ENCODE measurements at regions not wholly inside any gene's neighbourhood (a gene's known extent, or its start where the extent isn't known, plus 50 kb on each side); places are given as distances from the start of the nearest gene placed in this dataset.

DNA sequence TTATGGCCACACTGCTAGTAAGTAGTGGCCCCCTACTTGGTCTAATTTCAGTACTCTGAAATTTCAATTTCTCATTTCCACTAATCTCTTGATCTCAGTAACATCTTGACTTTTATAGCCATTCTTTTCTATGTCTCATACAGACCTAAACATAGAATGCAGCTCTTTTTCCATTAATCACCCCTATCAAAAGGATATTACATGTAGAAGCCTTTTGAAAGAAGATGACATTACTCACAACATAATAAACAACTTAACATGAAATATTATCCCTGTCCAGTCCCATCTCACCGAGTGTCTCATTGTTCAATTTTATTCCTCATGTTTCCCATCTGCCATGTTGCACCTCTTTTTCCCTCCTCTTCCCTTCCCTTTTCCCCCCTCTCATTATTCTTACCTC is 81.1 kb upstream of the KLHL13 start:
- DNase-seq (ENCODE audit: extremely low read depth, low read depth), result no peak
- TF ChIP-seq, protein P1, sequence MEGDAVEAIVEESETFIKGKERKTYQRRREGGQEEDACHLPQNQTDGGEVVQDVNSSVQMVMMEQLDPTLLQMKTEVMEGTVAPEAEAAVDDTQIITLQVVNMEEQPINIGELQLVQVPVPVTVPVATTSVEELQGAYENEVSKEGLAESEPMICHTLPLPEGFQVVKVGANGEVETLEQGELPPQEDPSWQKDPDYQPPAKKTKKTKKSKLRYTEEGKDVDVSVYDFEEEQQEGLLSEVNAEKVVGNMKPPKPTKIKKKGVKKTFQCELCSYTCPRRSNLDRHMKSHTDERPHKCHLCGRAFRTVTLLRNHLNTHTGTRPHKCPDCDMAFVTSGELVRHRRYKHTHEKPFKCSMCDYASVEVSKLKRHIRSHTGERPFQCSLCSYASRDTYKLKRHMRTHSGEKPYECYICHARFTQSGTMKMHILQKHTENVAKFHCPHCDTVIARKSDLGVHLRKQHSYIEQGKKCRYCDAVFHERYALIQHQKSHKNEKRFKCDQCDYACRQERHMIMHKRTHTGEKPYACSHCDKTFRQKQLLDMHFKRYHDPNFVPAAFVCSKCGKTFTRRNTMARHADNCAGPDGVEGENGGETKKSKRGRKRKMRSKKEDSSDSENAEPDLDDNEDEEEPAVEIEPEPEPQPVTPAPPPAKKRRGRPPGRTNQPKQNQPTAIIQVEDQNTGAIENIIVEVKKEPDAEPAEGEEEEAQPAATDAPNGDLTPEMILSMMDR (IDR thresholded peaks at IDR 0.05; ENCODE audit: low read depth, low read length, missing control alignments), result no peak
- no peak overlapping the region for H3K4me3 ChIP-seq (replicated peaks; ENCODE audit: low read depth, low read length)

DNA sequence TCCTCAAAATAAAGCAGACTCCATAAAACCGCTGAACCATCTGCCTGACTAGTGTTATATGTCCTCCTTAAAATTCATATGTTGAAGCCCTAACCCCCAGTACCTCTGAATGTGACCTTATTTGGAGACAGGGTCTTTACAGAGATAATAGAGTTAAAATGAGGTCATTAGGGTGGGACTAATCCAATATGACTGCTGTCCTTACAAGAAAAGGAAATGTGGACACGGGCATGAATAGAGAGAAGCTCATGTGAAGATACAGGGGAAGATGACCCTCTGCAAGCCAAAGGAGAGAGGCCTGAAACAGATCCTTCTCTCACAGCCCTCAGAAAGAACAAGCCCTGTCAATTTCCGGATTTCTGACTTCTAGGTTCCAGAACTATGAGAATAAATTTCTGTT is 82.0 kb upstream of the KLHL13 start:
- no peak for DNase-seq (ENCODE audit: extremely low read depth, low read depth)
- TF ChIP-seq, protein P1 (IDR thresholded peaks at IDR 0.05; ENCODE audit: low read depth, low read length, missing control alignments), result no peak
- no peak overlapping the region for H3K4me3 ChIP-seq (replicated peaks; ENCODE audit: low read depth, low read length)

DNA sequence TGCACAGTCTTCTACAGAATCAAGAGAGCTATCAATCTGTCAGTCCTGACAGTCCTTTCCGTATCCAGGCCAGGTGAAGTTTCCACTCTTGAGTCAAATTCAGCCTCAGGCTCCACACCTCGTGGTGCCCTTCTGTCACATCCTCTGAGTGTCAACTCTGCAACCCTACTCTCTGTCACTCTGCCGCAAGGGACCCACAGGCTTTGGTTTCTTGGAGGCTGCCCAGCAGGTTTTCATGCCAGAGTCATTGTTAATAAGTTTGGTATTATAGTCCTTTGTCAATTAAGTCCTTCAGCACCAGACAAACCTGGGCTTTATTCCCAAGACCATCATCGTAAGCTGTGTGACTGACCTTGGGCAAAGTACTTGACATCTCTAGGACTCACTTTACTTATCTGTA is 83.4 kb upstream of the KLHL13 start:
- TF ChIP-seq, protein P1 (IDR thresholded peaks at IDR 0.05; ENCODE audit: low read depth, low read length, missing control alignments), result no peak
- H3K4me3 ChIP-seq (replicated peaks; ENCODE audit: low read depth, low read length), result no peak overlapping the region
- DNase-seq (ENCODE audit: extremely low read depth, low read depth), result no peak

DNA sequence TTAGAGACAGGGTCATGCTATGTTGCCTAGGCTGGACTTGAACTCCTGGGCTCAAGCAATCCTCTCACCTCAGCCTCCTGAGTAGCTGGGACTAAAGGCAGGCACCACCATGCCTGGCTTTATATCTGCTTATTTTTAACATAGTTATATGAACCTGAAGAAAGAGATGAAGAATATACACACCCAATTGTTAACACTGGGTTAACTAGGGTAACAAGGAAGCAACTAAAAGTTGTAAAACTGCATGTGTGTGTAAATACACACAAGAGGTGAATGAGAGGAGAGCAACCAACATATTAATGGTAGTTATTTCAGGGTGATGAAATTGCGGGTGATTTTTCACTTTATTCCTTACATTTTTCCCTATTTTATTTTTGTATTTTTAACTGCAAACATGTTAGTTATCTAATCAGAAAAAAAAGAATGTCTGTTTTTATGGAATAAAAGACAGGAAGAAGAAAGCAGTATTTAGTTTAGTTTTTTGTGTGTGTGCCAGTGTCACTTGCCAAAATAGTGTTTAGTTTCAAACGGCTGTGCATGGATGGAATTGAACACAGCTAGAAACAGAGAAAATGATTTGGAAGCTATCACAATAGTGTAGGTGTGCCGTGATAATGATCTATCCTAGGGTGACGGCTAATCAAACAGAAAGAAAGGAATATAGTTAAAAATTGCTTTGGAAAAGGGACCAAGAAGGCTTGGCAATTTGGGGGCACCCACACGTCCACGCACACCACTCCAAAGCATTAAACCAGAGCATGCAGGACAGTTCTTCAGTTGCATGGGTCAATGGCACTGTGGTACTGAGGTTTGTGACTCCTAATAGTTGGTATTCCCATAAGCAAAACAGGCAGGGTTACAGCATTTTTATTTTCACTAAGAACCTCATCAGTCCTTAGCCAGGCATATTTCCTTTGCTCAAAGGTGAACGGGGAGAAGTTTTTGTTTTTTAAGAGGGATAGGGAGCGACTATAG is 89.1 kb upstream of the KLHL13 start:
- no peak for DNase-seq (ENCODE audit: extremely low read depth, low read depth)
- TF ChIP-seq, protein P1 (IDR thresholded peaks at IDR 0.05; ENCODE audit: low read depth, low read length, missing control alignments), result no peak
- no peak overlapping the region for H3K4me3 ChIP-seq (replicated peaks; ENCODE audit: low read depth, low read length)

DNA sequence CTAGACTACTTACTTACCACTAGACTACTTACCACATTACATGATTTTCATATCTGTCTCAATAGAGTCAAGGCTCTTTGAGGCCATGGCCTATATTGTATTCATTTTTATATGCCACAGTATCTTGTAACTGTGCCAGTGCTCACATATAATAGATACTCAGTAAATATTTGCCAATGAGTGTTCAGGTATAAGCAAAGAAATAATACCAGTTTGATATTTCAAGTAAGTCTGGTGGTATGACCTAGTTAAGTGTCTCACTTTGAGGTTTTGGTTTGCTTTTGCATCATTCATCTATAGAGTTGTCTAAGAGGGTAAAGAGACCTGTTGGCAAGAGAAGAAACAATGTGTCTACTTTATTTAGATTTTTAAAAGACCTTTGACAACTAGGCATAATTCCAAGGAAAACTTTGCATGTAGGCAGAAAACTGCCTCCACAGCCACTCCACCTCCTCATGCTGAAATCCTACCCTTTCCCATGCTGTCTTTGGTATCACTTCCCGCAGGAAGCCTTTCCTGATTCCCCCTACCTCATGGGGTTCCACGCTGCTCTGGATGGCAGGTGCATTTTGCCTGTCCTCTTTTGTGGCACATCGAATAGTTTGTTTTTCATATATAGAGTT is 91.3 kb upstream of the KLHL13 start:
- TF ChIP-seq, protein P1 (IDR thresholded peaks at IDR 0.05; ENCODE audit: low read depth, low read length, missing control alignments), result no peak
- no peak overlapping the region for H3K4me3 ChIP-seq (replicated peaks; ENCODE audit: low read depth, low read length)
- DNase-seq (ENCODE audit: extremely low read depth, low read depth), result no peak

DNA sequence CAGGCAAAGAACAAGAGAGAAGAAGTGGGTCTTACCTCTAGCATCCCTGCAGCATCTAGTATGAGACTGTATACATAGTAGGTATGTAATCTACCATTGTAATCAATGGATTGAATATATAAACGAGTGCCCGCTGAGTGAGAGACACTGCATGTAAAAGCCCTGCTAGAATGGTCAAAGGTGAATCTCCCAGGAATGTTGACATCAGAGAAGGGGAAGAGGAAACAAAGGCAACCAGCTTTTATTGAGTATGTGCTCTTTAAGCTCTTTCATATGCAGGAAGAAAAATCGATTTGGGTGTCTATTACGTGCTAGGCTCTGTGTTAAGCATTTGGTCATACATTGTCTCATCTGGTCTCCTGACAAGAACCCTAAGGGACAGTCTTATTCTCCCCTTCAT is 91.9 kb upstream of the KLHL13 start:
- DNase-seq (ENCODE audit: extremely low read depth, low read depth), result no peak
- TF ChIP-seq, protein P1 (IDR thresholded peaks at IDR 0.05; ENCODE audit: low read depth, low read length, missing control alignments), result no peak
- no peak overlapping the region for H3K4me3 ChIP-seq (replicated peaks; ENCODE audit: low read depth, low read length)

All from HFF-Myc (cell line).